SK-N-SH (cell line): ENCODE measurements at regions not wholly inside any gene's neighbourhood (a gene's known extent, or its start where the extent isn't known, plus 50 kb on each side); places are given as distances from the start of the nearest gene placed in this dataset.

Experiments used
- CTCF ChIA-PET: fragments of 300-600, 350-600 bp; formaldehyde crosslinking; extraction: SDS; loops from one replicate; lab custom pipeline; 2021; lab: Yijun Ruan, JAX
- POLR2A ChIA-PET: fragments of 350-600 bp; sonication (Branson Sonifier 250); formaldehyde crosslinking; extraction: SDS; loops from one replicate; lab custom pipeline; 2020; ENCODE audit warnings: antibody characterized with exemption, inconsistent platforms; lab: Yijun Ruan, JAX
- DNase-seq: peaks from one replicate; pipeline ENCODE4 v3.0.0; 2012
- H2AFZ ChIP-seq: fragments of 200-600 bp; sonication (generic); 2 replicates; pipeline ENCODE4 v1.8.1; 2016; ENCODE audit warnings: antibody characterized with exemption, mild to moderate bottlenecking, low read depth
- H3F3A ChIP-seq: fragments of 200-600 bp; sonication (generic); replicated peaks from 2 replicates; pipeline ENCODE3; 2016; ENCODE audit warnings: antibody characterized with exemption, mild to moderate bottlenecking; ENCODE audit not compliant: insufficient read depth
- H3K27ac ChIP-seq, 2 experiments: fragments of 200-500 bp in 1 of 2; fragments of 200-600 bp in 1 of 2; sonication (Bioruptor generic) in 1 of 2; sonication (generic), shearing (Covaris generic) in 1 of 2; 2 replicates each; pipeline versions ENCODE4 v1.5.1 to v1.6.1; 2014 to 2016; ENCODE audit warnings: low read depth in 2 of 2, inconsistent platforms in 1 of 2, low read length in 1 of 2, mild to moderate bottlenecking in 1 of 2, mixed read lengths in 1 of 2
- H3K27me3 ChIP-seq: fragments of 200-600 bp; sonication (generic), shearing (Covaris generic); 2 replicates; pipeline ENCODE4 v1.6.1; 2016; ENCODE audit warnings: mixed run types; ENCODE audit not compliant: insufficient read depth
- H3K36me3 ChIP-seq, 2 experiments: fragments of 200-500 bp in 1 of 2; fragments of 200-600 bp in 1 of 2; sonication (Bioruptor generic) in 1 of 2; sonication (generic) in 1 of 2; replicated peaks in 1 of 2; 2 replicates each; pipeline versions ENCODE3 to v1.5.1; 2014 to 2016; ENCODE audit warnings: low read length in 1 of 2, mild to moderate bottlenecking in 1 of 2; ENCODE audit not compliant: insufficient read depth in 2 of 2, control insufficient read depth in 1 of 2
- H3K4me1 ChIP-seq, 2 experiments: fragments of 200-500 bp in 1 of 2; fragments of 200-600 bp in 1 of 2; sonication (Bioruptor generic) in 1 of 2; sonication (generic), shearing (Covaris generic) in 1 of 2; 2 replicates each; pipeline versions ENCODE4 v1.5.1 to v1.6.1; 2014 to 2016; ENCODE audit warnings: low read depth in 1 of 2, low read length in 1 of 2, mixed run types in 1 of 2; ENCODE audit not compliant: insufficient read depth in 2 of 2, control insufficient read depth in 1 of 2
- H3K4me2 ChIP-seq: fragments of 200-600 bp; sonication (generic), shearing (Covaris generic); 2 replicates; pipeline ENCODE4 v1.6.1; 2017; ENCODE audit warnings: mixed run types
- H3K4me3 ChIP-seq, 2 experiments: fragments of 200-500 bp in 1 of 2; fragments of 200-600 bp in 1 of 2; sonication (Bioruptor generic) in 1 of 2; sonication (generic), shearing (Covaris generic) in 1 of 2; 2 replicates each; pipeline versions ENCODE4 v1.5.1 to v1.8.1; 2014 to 2016; ENCODE audit warnings: low read depth in 2 of 2, inconsistent platforms in 1 of 2, low read length in 1 of 2, mild to moderate bottlenecking in 1 of 2, mixed read lengths in 1 of 2, moderate library complexity in 1 of 2
- H3K79me2 ChIP-seq: fragments of 200-600 bp; sonication (generic); 2 replicates; pipeline ENCODE4 v1.8.1; 2017; ENCODE audit warnings: mild to moderate bottlenecking; ENCODE audit not compliant: insufficient read depth
- H3K9ac ChIP-seq: fragments of 200-600 bp; sonication (generic); 2 replicates; pipeline ENCODE4 v1.6.1; 2017; ENCODE audit warnings: mixed run types
- H3K9me2 ChIP-seq: fragments of 200-600 bp; sonication (generic); 2 replicates; pipeline ENCODE4 v1.6.1; 2017; ENCODE audit warnings: mixed run types
- H3K9me3 ChIP-seq: fragments of 200-600 bp; sonication (generic); 2 replicates; pipeline ENCODE4 v1.6.1; 2017; ENCODE audit warnings: mixed run types, mild to moderate bottlenecking, moderate library complexity
- H4K20me1 ChIP-seq: fragments of 200-600 bp; sonication (generic); 2 replicates; pipeline ENCODE4 v1.6.1; 2017; ENCODE audit warnings: mild to moderate bottlenecking, mixed run types; ENCODE audit not compliant: insufficient read depth
- CHD2 ChIP-seq: fragments of 150-350 bp; IDR thresholded peaks from 2 replicates; pipeline ENCODE4 v1.6.1; 2018; ENCODE audit warnings: low read length; ENCODE audit not compliant: partially characterized antibody
- ELF1 ChIP-seq: IDR thresholded peaks from 2 replicates; pipeline ENCODE4 v1.4.0; 2012
- EZH2phosphoT487 ChIP-seq: fragments of 200-600 bp; sonication (generic); IDR thresholded peaks from 2 replicates; pipeline ENCODE4 v1.6.1; 2017; ENCODE audit warnings: low read depth, mixed run types, mild to moderate bottlenecking, antibody characterized with exemption, moderate library complexity, borderline replicate concordance
- FOXM1 ChIP-seq: IDR thresholded peaks from 2 replicates; pipeline ENCODE4 v1.4.0; 2012; ENCODE audit warnings: low read depth, mild to moderate bottlenecking
- GABPA ChIP-seq: IDR thresholded peaks from 2 replicates; pipeline ENCODE4 v1.4.0; 2012; ENCODE audit warnings: low read depth, mild to moderate bottlenecking
- JUND ChIP-seq: IDR thresholded peaks from 2 replicates; pipeline ENCODE4 v1.4.0; 2012
- MEF2A ChIP-seq: IDR thresholded peaks from 2 replicates; pipeline ENCODE4 v1.4.0; 2012; ENCODE audit warnings: low read depth, borderline replicate concordance
- NFIC ChIP-seq: IDR thresholded peaks from 2 replicates; pipeline ENCODE4 v1.4.0; 2012; ENCODE audit warnings: borderline replicate concordance
- NRF1 ChIP-seq: IDR thresholded peaks from 2 replicates; pipeline ENCODE4 v1.6.1; 2012; ENCODE audit warnings: low read depth, mild to moderate bottlenecking, low read length
- POLR2AphosphoS5 ChIP-seq: IDR thresholded peaks from 2 replicates; pipeline ENCODE4 v1.6.1; 2012; ENCODE audit warnings: low read depth, low read length
- RAD21 ChIP-seq: IDR thresholded peaks from 2 replicates; pipeline ENCODE4 v1.6.1; 2012; ENCODE audit warnings: mild to moderate bottlenecking, low read length
- RCOR1 ChIP-seq: fragments of 150-350 bp; IDR thresholded peaks from 2 replicates; pipeline ENCODE4 v1.6.1; 2017; ENCODE audit warnings: antibody characterized with exemption, low read length
- RXRA ChIP-seq: IDR thresholded peaks from 2 replicates; pipeline ENCODE4 v1.4.0; 2012; ENCODE audit warnings: low read depth, mild to moderate bottlenecking, borderline replicate concordance
- TAF1 ChIP-seq: IDR thresholded peaks from 2 replicates; pipeline ENCODE4 v1.6.1; 2012; ENCODE audit warnings: low read depth, mild to moderate bottlenecking, low read length, moderate library complexity, borderline replicate concordance
- TCF12 ChIP-seq: IDR thresholded peaks from 2 replicates; pipeline ENCODE4 v1.4.0; 2012
- USF1 ChIP-seq: IDR thresholded peaks from 2 replicates; pipeline ENCODE4 v1.4.0; 2012; ENCODE audit warnings: low read depth, borderline replicate concordance
- YY1 ChIP-seq: IDR thresholded peaks from 2 replicates; pipeline ENCODE4 v1.4.0; 2012; ENCODE audit warnings: low read depth, mild to moderate bottlenecking
- WGBS: methylation state at CpG from one replicate; pipeline ENCODE4 v1.1.6; 2017; ENCODE audit warnings: low lambda C conversion rate; 5-methylcytosine and 5-hydroxymethylcytosine counted together
- TF ChIP-seq, protein P1 (sequence below): IDR thresholded peaks from 2 replicates; pipeline ENCODE4; 2012
- TF ChIP-seq, protein P2 (sequence below): fragments of 200-600 bp; sonication (generic); IDR thresholded peaks from 2 replicates; pipeline ENCODE4 v1.6.1; 2017; ENCODE audit warnings: antibody characterized with exemption, mild to moderate bottlenecking, moderate library complexity
- TF ChIP-seq, protein P3 (sequence below): IDR thresholded peaks from 2 replicates; pipeline ENCODE4 v1.6.1; 2012; ENCODE audit warnings: mild to moderate bottlenecking, low read depth, low read length, moderate library complexity

GRCh38 chr6:55108134-55109130, 65.9 kb upstream of the HCRTR2 start:
- H3K27ac ChIP-seq = no peak overlapping the region
- H4K20me1 ChIP-seq = no peaks in the 10 kb centered on the region
- H3F3A ChIP-seq = no peaks in the 10 kb centered on the region
- no peaks in the 10 kb centered on the region for H3K36me3 ChIP-seq
- TF ChIP-seq FOXM1 (no peak), NRF1 (no peak), JUND (no peak), USF1 (no peak), RXRA (no peak), ELF1 (no peak), NFIC (no peak), GABPA (no peak)
- no peaks in the 10 kb centered on the region for H3K4me1 ChIP-seq
- no peak overlapping the region for H3K4me3 ChIP-seq
- H3K9me2 ChIP-seq = no peaks in the 10 kb centered on the region
- no peak overlapping the region for H3K9ac ChIP-seq
- no peak for DNase-seq
- H3K4me2 ChIP-seq = no peak overlapping the region
- H3K27me3 ChIP-seq = no peaks in the 10 kb centered on the region
- no peaks in the 10 kb centered on the region for H3K79me2 ChIP-seq
- H2AFZ ChIP-seq = no peak overlapping the region
- under 1% methylated on average over 6 of the region's 6 CpGs for WGBS
- H3K9me3 ChIP-seq = no peaks in the 10 kb centered on the region
- POLR2A ChIA-PET = no interaction called here
- CTCF ChIA-PET = no interaction called here

GRCh38 chr6:55117267-55117666, 57.0 kb upstream of the HCRTR2 start:
- Histone ChIP-seq H3K4me1 (no peaks in the 10 kb centered on the region), H3K4me3 (no peak overlapping the region), H3K9me2 (no peaks in the 10 kb centered on the region), H4K20me1 (no peaks in the 10 kb centered on the region), H3F3A (no peaks in the 10 kb centered on the region), H3K9me3 (no peaks in the 10 kb centered on the region), H3K27ac (no peak overlapping the region), H3K79me2 (no peaks in the 10 kb centered on the region), H3K27me3 (no peaks in the 10 kb centered on the region), H3K9ac (no peak overlapping the region), H2AFZ (no peak overlapping the region), H3K36me3 (no peaks in the 10 kb centered on the region), H3K4me2 (no peak overlapping the region)
- DNase-seq = no peak
- ChIA-PET POLR2A (no interaction called here), CTCF (no interaction called here)
- TF ChIP-seq MEF2A = no peak
- no peak for TF ChIP-seq GABPA
- no peak for TF ChIP-seq USF1
- no peak for TF ChIP-seq ELF1
- TF ChIP-seq RAD21 = no peak
- TF ChIP-seq TAF1 = no peak
- TF ChIP-seq YY1 = no peak
- no peak for TF ChIP-seq FOXM1
- TF ChIP-seq, protein P1, sequence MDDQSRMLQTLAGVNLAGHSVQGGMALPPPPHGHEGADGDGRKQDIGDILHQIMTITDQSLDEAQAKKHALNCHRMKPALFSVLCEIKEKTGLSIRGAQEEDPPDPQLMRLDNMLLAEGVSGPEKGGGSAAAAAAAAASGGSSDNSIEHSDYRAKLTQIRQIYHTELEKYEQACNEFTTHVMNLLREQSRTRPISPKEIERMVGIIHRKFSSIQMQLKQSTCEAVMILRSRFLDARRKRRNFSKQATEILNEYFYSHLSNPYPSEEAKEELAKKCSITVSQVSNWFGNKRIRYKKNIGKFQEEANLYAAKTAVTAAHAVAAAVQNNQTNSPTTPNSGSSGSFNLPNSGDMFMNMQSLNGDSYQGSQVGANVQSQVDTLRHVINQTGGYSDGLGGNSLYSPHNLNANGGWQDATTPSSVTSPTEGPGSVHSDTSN = no peak
- TF ChIP-seq, protein P2, sequence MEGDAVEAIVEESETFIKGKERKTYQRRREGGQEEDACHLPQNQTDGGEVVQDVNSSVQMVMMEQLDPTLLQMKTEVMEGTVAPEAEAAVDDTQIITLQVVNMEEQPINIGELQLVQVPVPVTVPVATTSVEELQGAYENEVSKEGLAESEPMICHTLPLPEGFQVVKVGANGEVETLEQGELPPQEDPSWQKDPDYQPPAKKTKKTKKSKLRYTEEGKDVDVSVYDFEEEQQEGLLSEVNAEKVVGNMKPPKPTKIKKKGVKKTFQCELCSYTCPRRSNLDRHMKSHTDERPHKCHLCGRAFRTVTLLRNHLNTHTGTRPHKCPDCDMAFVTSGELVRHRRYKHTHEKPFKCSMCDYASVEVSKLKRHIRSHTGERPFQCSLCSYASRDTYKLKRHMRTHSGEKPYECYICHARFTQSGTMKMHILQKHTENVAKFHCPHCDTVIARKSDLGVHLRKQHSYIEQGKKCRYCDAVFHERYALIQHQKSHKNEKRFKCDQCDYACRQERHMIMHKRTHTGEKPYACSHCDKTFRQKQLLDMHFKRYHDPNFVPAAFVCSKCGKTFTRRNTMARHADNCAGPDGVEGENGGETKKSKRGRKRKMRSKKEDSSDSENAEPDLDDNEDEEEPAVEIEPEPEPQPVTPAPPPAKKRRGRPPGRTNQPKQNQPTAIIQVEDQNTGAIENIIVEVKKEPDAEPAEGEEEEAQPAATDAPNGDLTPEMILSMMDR = no peak
- TF ChIP-seq, protein P3, sequence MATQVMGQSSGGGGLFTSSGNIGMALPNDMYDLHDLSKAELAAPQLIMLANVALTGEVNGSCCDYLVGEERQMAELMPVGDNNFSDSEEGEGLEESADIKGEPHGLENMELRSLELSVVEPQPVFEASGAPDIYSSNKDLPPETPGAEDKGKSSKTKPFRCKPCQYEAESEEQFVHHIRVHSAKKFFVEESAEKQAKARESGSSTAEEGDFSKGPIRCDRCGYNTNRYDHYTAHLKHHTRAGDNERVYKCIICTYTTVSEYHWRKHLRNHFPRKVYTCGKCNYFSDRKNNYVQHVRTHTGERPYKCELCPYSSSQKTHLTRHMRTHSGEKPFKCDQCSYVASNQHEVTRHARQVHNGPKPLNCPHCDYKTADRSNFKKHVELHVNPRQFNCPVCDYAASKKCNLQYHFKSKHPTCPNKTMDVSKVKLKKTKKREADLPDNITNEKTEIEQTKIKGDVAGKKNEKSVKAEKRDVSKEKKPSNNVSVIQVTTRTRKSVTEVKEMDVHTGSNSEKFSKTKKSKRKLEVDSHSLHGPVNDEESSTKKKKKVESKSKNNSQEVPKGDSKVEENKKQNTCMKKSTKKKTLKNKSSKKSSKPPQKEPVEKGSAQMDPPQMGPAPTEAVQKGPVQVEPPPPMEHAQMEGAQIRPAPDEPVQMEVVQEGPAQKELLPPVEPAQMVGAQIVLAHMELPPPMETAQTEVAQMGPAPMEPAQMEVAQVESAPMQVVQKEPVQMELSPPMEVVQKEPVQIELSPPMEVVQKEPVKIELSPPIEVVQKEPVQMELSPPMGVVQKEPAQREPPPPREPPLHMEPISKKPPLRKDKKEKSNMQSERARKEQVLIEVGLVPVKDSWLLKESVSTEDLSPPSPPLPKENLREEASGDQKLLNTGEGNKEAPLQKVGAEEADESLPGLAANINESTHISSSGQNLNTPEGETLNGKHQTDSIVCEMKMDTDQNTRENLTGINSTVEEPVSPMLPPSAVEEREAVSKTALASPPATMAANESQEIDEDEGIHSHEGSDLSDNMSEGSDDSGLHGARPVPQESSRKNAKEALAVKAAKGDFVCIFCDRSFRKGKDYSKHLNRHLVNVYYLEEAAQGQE = no peak
- TF ChIP-seq TCF12 = no peak
- no peak for TF ChIP-seq RCOR1
- no peak for TF ChIP-seq POLR2AphosphoS5
- TF ChIP-seq EZH2phosphoT487 = no peak
- no peak for TF ChIP-seq CHD2
- WGBS = 0% methylated on average over 1 of the region's 1 CpG
